ENCODE measurements at regions not wholly inside any gene's neighbourhood (a gene's known extent, or its start where the extent isn't known, plus 50 kb on each side); places are given as distances from the start of the nearest gene placed in this dataset.
"Not testable (repeated sequence)": the region's sequence is repeated elsewhere in the genome, so short reads cannot be mapped to it uniquely, and the experiment has no call there.

GRCh38 chr6:93829757-93830156 lies 410.4 kb upstream of the EPHA7 start:
- H3K27me3 ChIP-seq; intact Hi-C loops (cut with DNase I; ENCODE audit: low total_unique reads); DNase-seq; H3K27ac ChIP-seq; H3K4me3 ChIP-seq; H3K36me3 ChIP-seq; H3K4me1 ChIP-seq; H3K9me3 ChIP-seq: not testable (repeated sequence)

- no peak overlapping the region for H3K27ac ChIP-seq
- TF ChIP-seq POLR2AphosphoS5 (IDR thresholded peaks at IDR 0.05) (no peak), EP300 (IDR thresholded peaks at IDR 0.05) (no peak), POLR2A (IDR thresholded peaks at IDR 0.05) (no peak), CTCF (IDR thresholded peaks at IDR 0.05) (no peak)
- 92 to 98% (median 94%) methylated on average over 1 of the region's 1 CpG for WGBS, 5 donors
These were observed 409.6 kb upstream of the EPHA7 start for GRCh38 chr6:93829009-93829408.

GRCh38 chr6:93828553-93828952 lies 409.2 kb upstream of the EPHA7 start:
- Histone ChIP-seq H3K9me3 (no peaks in the 10 kb centered on the region), H3K36me3 (no peaks in the 10 kb centered on the region), H3K4me3 (no peak overlapping the region), H3K4me1 (no peaks in the 10 kb centered on the region), H3K27ac (no peak overlapping the region), H3K27me3 (no peaks in the 10 kb centered on the region)
- no peak for TF ChIP-seq POLR2A (IDR thresholded peaks at IDR 0.05)
- no peak for TF ChIP-seq EP300 (IDR thresholded peaks at IDR 0.05)
- no peak for TF ChIP-seq POLR2AphosphoS5 (IDR thresholded peaks at IDR 0.05)
- TF ChIP-seq CTCF (IDR thresholded peaks at IDR 0.05): no peak
- WGBS, 5 donors: 88 to 94% (median 92%) methylated on average over 2 of the region's 2 CpGs
- no peak for DNase-seq
- intact Hi-C loops (cut with DNase I; ENCODE audit: low total_unique reads): no loop called here

More at GRCh38 chr6:93829009-93829408, 409.6 kb upstream of the EPHA7 start:
- H3K9me3 ChIP-seq: no peaks in the 10 kb centered on the region
- no peaks in the 10 kb centered on the region for H3K4me1 ChIP-seq
- intact Hi-C loops (cut with DNase I; ENCODE audit: low total_unique reads): no loop called here
- H3K36me3 ChIP-seq: no peaks in the 10 kb centered on the region
- DNase-seq: no peak
- H3K4me3 ChIP-seq: no peak overlapping the region
- H3K27me3 ChIP-seq: no peaks in the 10 kb centered on the region

GRCh38 chr6:93827728-93828127 lies 408.4 kb upstream of the EPHA7 start:
- intact Hi-C loops (cut with DNase I; ENCODE audit: low total_unique reads): no loop called here
- no peaks in the 10 kb centered on the region for H3K9me3 ChIP-seq
- no peaks in the 10 kb centered on the region for H3K36me3 ChIP-seq
- H3K27me3 ChIP-seq: no peaks in the 10 kb centered on the region
- DNase-seq: no peak
- no peaks in the 10 kb centered on the region for H3K4me1 ChIP-seq
- WGBS, 5 donors: 87 to 97% (median 96%) methylated on average over 1 of the region's 1 CpG
- H3K27ac ChIP-seq: no peak overlapping the region
- TF ChIP-seq EP300 (IDR thresholded peaks at IDR 0.05) (no peak), CTCF (IDR thresholded peaks at IDR 0.05) (no peak), POLR2AphosphoS5 (IDR thresholded peaks at IDR 0.05) (no peak), POLR2A (IDR thresholded peaks at IDR 0.05) (no peak)
- no peak overlapping the region for H3K4me3 ChIP-seq

- Histone ChIP-seq H3K27me3 (no peaks in the 10 kb centered on the region), H3K27ac (no peak overlapping the region), H3K4me1 (no peaks in the 10 kb centered on the region), H3K9me3 (no peaks in the 10 kb centered on the region), H3K4me3 (no peak overlapping the region), H3K36me3 (no peaks in the 10 kb centered on the region)
- DNase-seq: no peak
- TF ChIP-seq CTCF (IDR thresholded peaks at IDR 0.05) (no peak), POLR2A (IDR thresholded peaks at IDR 0.05) (no peak), EP300 (IDR thresholded peaks at IDR 0.05) (no peak), POLR2AphosphoS5 (IDR thresholded peaks at IDR 0.05) (no peak)
- intact Hi-C loops (cut with DNase I; ENCODE audit: low total_unique reads): no loop called here
These were observed 406.6 kb upstream of the EPHA7 start for GRCh38 chr6:93825950-93826349.
